Hepatocyte (in vitro differentiated cells): ENCODE measurements at regions not wholly inside any gene's neighbourhood (a gene's known extent, or its start where the extent isn't known, plus 50 kb on each side); places are given as distances from the start of the nearest gene placed in this dataset.

Experiments
- DNase-seq: peaks from one replicate; pipeline ENCODE4 v3.0.0-alpha.2; 2016; ENCODE audit warnings: low spot score
- H2AFZ ChIP-seq: fragments of 200-600 bp; sonication (generic); 2 replicates; pipeline ENCODE4 v1.6.0; 2016; ENCODE audit warnings: antibody characterized with exemption, mild to moderate bottlenecking
- H3K27ac ChIP-seq: fragments of 200-600 bp; sonication (generic); 2 replicates; pipeline ENCODE4 v1.5.1; 2016; ENCODE audit warnings: mild to moderate bottlenecking
- H3K27me3 ChIP-seq: fragments of 200-600 bp; sonication (generic); 2 replicates; pipeline ENCODE4 v1.6.1; 2016
- H3K36me3 ChIP-seq: fragments of 200-600 bp; sonication (generic); replicated peaks from 2 replicates; pipeline ENCODE4 v1.5.1; 2016; ENCODE audit warnings: low read depth; ENCODE audit not compliant: insufficient read depth
- H3K4me1 ChIP-seq: fragments of 200-600 bp; sonication (generic); 2 replicates; pipeline ENCODE4 v1.5.1; 2016; ENCODE audit warnings: mild to moderate bottlenecking, moderate library complexity; ENCODE audit not compliant: insufficient read depth
- H3K4me2 ChIP-seq: fragments of 200-600 bp; sonication (generic); 2 replicates; pipeline ENCODE4 v1.6.0; 2016
- H3K4me3 ChIP-seq: fragments of 200-600 bp; sonication (generic); 2 replicates; pipeline ENCODE4 v1.5.1; 2016; ENCODE audit warnings: mild to moderate bottlenecking
- H3K79me2 ChIP-seq: fragments of 200-600 bp; sonication (generic); 2 replicates; pipeline ENCODE4 v1.6.0; 2017; ENCODE audit warnings: mild to moderate bottlenecking
- H3K9me2 ChIP-seq: fragments of 200-600 bp; sonication (generic); replicated peaks from 2 replicates; pipeline ENCODE4 v1.6.0; 2017; ENCODE audit warnings: mild to moderate bottlenecking; ENCODE audit not compliant: insufficient read depth
- H3K9me3 ChIP-seq: fragments of 200-600 bp; sonication (generic); 2 replicates; pipeline ENCODE4 v1.5.1; 2016; ENCODE audit warnings: low read depth, mild to moderate bottlenecking
- H4K20me1 ChIP-seq: fragments of 200-600 bp; sonication (generic); 2 replicates; pipeline ENCODE4 v1.6.0; 2016; ENCODE audit warnings: mild to moderate bottlenecking; ENCODE audit not compliant: insufficient read depth, poor library complexity, severe bottlenecking
- CTCF ChIP-seq: fragments of 200-600 bp; sonication (generic); IDR thresholded peaks from 2 replicates; pipeline ENCODE4 v1.5.1; 2016; ENCODE audit warnings: antibody characterized with exemption, mild to moderate bottlenecking; ENCODE audit not compliant: poor library complexity
- EZH2 ChIP-seq: fragments of 200-600 bp; sonication (generic); IDR thresholded peaks from 2 replicates; pipeline ENCODE4 v1.6.1; 2016; ENCODE audit warnings: antibody characterized with exemption, mild to moderate bottlenecking, borderline replicate concordance
- EZH2phosphoT487 ChIP-seq: fragments of 200-600 bp; sonication (generic); IDR thresholded peaks from one replicate; pipeline ENCODE4 v1.6.1; 2018; ENCODE audit warnings: antibody characterized with exemption, mild to moderate bottlenecking, low read depth, moderate library complexity; ENCODE audit not compliant: unreplicated experiment, severe bottlenecking
- WGBS: methylation state at CpG from one replicate; pipeline ENCODE4 v1.1.6; 2016; ENCODE audit warnings: low lambda C conversion rate; ENCODE audit errors: missing lambda C conversion rate; 5-methylcytosine and 5-hydroxymethylcytosine counted together

- no peak for DNase-seq
- Histone ChIP-seq H3K36me3 (no peaks in the 10 kb centered on the region), H3K9me3 (no peaks in the 10 kb centered on the region), H2AFZ (no peak overlapping the region), H3K27me3 (no peaks in the 10 kb centered on the region), H3K4me2 (no peak overlapping the region), H3K79me2 (no peaks in the 10 kb centered on the region), H3K9me2 (no peaks in the 10 kb centered on the region), H3K4me3 (no peak overlapping the region), H3K4me1 (no peaks in the 10 kb centered on the region), H3K27ac (no peak overlapping the region), H4K20me1 (no peaks in the 10 kb centered on the region)
- 78% methylated on average over 1 of the region's 1 CpG for WGBS
- TF ChIP-seq EZH2phosphoT487, result no peak
- TF ChIP-seq EZH2, result no peak
- TF ChIP-seq CTCF, result no peak
These were observed 258.4 kb downstream of the MAP2K6 start for GRCh38 chr17:69672924-69673323.

- no peaks in the 10 kb centered on the region for H3K79me2 ChIP-seq
- TF ChIP-seq CTCF, result peak; percentile 27
- TF ChIP-seq EZH2phosphoT487, result no peak
- no peaks in the 10 kb centered on the region for H3K27me3 ChIP-seq
- H3K4me3 ChIP-seq, result no peak overlapping the region
- H3K9me2 ChIP-seq, result no peaks in the 10 kb centered on the region
- no peaks in the 10 kb centered on the region for H4K20me1 ChIP-seq
- no peak overlapping the region for H2AFZ ChIP-seq
- WGBS, result 70% methylated on average over 6 of the region's 6 CpGs
- H3K36me3 ChIP-seq, result no peaks in the 10 kb centered on the region
- no peaks in the 10 kb centered on the region for H3K4me1 ChIP-seq
- no peak for DNase-seq
- no peaks in the 10 kb centered on the region for H3K9me3 ChIP-seq
- H3K27ac ChIP-seq, result no peak overlapping the region
- H3K4me2 ChIP-seq, result no peak overlapping the region
These were observed 262.6 kb downstream of the MAP2K6 start for GRCh38 chr17:69677130-69677529.

- no peaks in the 10 kb centered on the region for H4K20me1 ChIP-seq
- H3K27me3 ChIP-seq, result no peaks in the 10 kb centered on the region
- H3K9me3 ChIP-seq, result no peaks in the 10 kb centered on the region
- TF ChIP-seq EZH2 (no peak), CTCF (no peak), EZH2phosphoT487 (no peak)
- no peak for DNase-seq
- H2AFZ ChIP-seq, result no peak overlapping the region
- no peaks in the 10 kb centered on the region for H3K79me2 ChIP-seq
- H3K4me3 ChIP-seq, result no peak overlapping the region
- WGBS, result 84% methylated on average over 2 of the region's 2 CpGs
- no peak overlapping the region for H3K4me2 ChIP-seq
- no peaks in the 10 kb centered on the region for H3K36me3 ChIP-seq
- H3K27ac ChIP-seq, result no peak overlapping the region
- H3K4me1 ChIP-seq, result no peaks in the 10 kb centered on the region
- H3K9me2 ChIP-seq, result no peaks in the 10 kb centered on the region
These were observed 263.7 kb downstream of the MAP2K6 start for GRCh38 chr17:69678206-69678605.

- Histone ChIP-seq H3K27me3 (no peaks in the 10 kb centered on the region), H3K9me3 (no peaks in the 10 kb centered on the region), H3K9me2 (no peaks in the 10 kb centered on the region), H3K79me2 (no peaks in the 10 kb centered on the region), H3K36me3 (no peaks in the 10 kb centered on the region), H3K4me1 (no peaks in the 10 kb centered on the region), H2AFZ (no peak overlapping the region), H3K4me2 (no peak overlapping the region), H3K27ac (no peak overlapping the region), H4K20me1 (no peaks in the 10 kb centered on the region), H3K4me3 (no peak overlapping the region)
- 90% methylated on average over 5 of the region's 5 CpGs for WGBS
- no peak for DNase-seq
- TF ChIP-seq EZH2, result no peak
- no peak for TF ChIP-seq CTCF
- no peak for TF ChIP-seq EZH2phosphoT487
These were observed 265.3 kb downstream of the MAP2K6 start for GRCh38 chr17:69679829-69680228.
